ENCODE measurements at regions not wholly inside any gene's neighbourhood (a gene's known extent, or its start where the extent isn't known, plus 50 kb on each side); places are given as distances from the start of the nearest gene placed in this dataset.

DNA sequence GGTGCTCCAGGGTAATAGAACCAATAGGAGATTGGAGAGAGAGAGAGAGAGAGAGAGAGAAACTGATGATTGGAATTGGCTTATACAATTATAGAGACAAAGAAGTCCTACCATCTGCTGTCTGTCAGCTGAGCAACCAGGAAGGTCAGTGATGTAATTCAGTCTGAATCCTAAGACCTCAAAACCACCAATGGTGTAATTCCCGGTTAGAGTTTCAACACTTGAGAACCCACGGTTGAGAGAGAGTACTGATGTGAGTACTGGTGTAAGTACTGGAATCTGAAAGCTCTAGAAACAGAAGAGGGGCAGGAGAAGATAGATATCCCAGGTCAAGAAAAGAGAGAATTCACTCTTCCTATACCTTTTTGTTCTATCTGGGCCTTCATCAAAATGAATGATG lies 775.8 kb downstream of the EFNA5 start:
- TF ChIP-seq, protein P1, sequence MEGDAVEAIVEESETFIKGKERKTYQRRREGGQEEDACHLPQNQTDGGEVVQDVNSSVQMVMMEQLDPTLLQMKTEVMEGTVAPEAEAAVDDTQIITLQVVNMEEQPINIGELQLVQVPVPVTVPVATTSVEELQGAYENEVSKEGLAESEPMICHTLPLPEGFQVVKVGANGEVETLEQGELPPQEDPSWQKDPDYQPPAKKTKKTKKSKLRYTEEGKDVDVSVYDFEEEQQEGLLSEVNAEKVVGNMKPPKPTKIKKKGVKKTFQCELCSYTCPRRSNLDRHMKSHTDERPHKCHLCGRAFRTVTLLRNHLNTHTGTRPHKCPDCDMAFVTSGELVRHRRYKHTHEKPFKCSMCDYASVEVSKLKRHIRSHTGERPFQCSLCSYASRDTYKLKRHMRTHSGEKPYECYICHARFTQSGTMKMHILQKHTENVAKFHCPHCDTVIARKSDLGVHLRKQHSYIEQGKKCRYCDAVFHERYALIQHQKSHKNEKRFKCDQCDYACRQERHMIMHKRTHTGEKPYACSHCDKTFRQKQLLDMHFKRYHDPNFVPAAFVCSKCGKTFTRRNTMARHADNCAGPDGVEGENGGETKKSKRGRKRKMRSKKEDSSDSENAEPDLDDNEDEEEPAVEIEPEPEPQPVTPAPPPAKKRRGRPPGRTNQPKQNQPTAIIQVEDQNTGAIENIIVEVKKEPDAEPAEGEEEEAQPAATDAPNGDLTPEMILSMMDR (conservative IDR thresholded peaks at IDR 0.05; ENCODE audit: low read depth, low read length): no peak
- TF ChIP-seq EZH2 (IDR thresholded peaks at IDR 0.05; ENCODE audit: borderline replicate concordance, low read depth, low read length, poor library complexity, severe bottlenecking): no peak

All from A673 (cell line).